GM23338 (cell line): ENCODE measurements at regions not wholly inside any gene's neighbourhood (a gene's known extent, or its start where the extent isn't known, plus 50 kb on each side); places are given as distances from the start of the nearest gene placed in this dataset.

Experiments
- ATAC-seq: fragments of 200-7000 bp; cut with Tn5 transposase; 3 replicates; pipeline ENCODE4 v1.9.1; 2020
- DNase-seq: peaks from one replicate; pipeline ENCODE4 v3.0.0-alpha.2; 2015; ENCODE audit warnings: low spot score
- H2AFZ ChIP-seq: fragments of 200-600 bp; sonication (generic); 2 replicates; pipeline ENCODE4 v1.8.0; 2016; ENCODE audit warnings: antibody characterized with exemption, mild to moderate bottlenecking, moderate library complexity
- H3F3A ChIP-seq: fragments of 200-600 bp; sonication (generic); replicated peaks from 2 replicates; pipeline ENCODE4 v1.8.0; 2017; ENCODE audit warnings: antibody characterized with exemption, mixed run types, low read depth
- H3K27ac ChIP-seq: fragments of 200-600 bp; sonication (generic); 2 replicates; pipeline ENCODE4 v1.6.1; 2016; ENCODE audit warnings: low read depth
- H3K27me3 ChIP-seq: fragments of 200-600 bp; sonication (generic); 2 replicates; pipeline ENCODE4 v1.8.0; 2016; ENCODE audit warnings: mild to moderate bottlenecking, mixed run types, moderate library complexity; ENCODE audit not compliant: insufficient read depth
- H3K36me3 ChIP-seq: fragments of 200-600 bp; sonication (generic); 2 replicates; pipeline ENCODE4 v1.8.0; 2016; ENCODE audit warnings: mild to moderate bottlenecking; ENCODE audit not compliant: insufficient read depth
- H3K4me1 ChIP-seq: fragments of 200-600 bp; sonication (generic); 2 replicates; pipeline ENCODE4 v1.8.0; 2016; ENCODE audit warnings: mild to moderate bottlenecking, moderate library complexity; ENCODE audit not compliant: insufficient read depth
- H3K4me2 ChIP-seq: fragments of 200-600 bp; sonication (generic); 2 replicates; pipeline ENCODE4 v1.7.1; 2017; ENCODE audit warnings: mixed run types
- H3K4me3 ChIP-seq: fragments of 200-600 bp; sonication (generic); 2 replicates; pipeline ENCODE4 v1.6.1; 2016; ENCODE audit warnings: mixed run types
- H3K79me2 ChIP-seq: fragments of 200-600 bp; sonication (generic); replicated peaks from 2 replicates; pipeline ENCODE4 v1.8.0; 2017; ENCODE audit warnings: mild to moderate bottlenecking; ENCODE audit not compliant: insufficient read depth
- H3K9me2 ChIP-seq: fragments of 200-600 bp; sonication (generic); 2 replicates; pipeline ENCODE4 v1.8.0; 2017; ENCODE audit not compliant: insufficient read depth
- H4K20me1 ChIP-seq: fragments of 200-600 bp; sonication (generic); replicated peaks from 2 replicates; pipeline ENCODE4 v1.8.0; 2017; ENCODE audit warnings: mild to moderate bottlenecking; ENCODE audit not compliant: insufficient read depth
- H3K27ac Mint-ChIP-seq: 2 replicates; pipeline ENCODE4 v1.8.0; 2020; ENCODE audit warnings: inconsistent platforms, mild to moderate bottlenecking, moderate library complexity, mixed read lengths
- H3K27me3 Mint-ChIP-seq: 3 replicates; pipeline ENCODE4 v1.8.0; 2022; ENCODE audit warnings: low read depth, mild to moderate bottlenecking, moderate library complexity, mixed read lengths, inconsistent platforms; ENCODE audit not compliant: insufficient read depth, poor library complexity
- H3K36me3 Mint-ChIP-seq: 3 replicates; pipeline ENCODE4 v1.8.0; 2021; ENCODE audit warnings: low read depth, mild to moderate bottlenecking, inconsistent platforms, moderate library complexity, mixed read lengths
- H3K4me1 Mint-ChIP-seq: 3 replicates; pipeline ENCODE4 v1.8.0; 2020; ENCODE audit warnings: mild to moderate bottlenecking, inconsistent platforms, mixed read lengths
- H3K4me3 Mint-ChIP-seq: 3 replicates; pipeline ENCODE4 v1.8.0; 2021; ENCODE audit warnings: moderate library complexity, mild to moderate bottlenecking, inconsistent platforms, mixed read lengths
- H3K9me3 Mint-ChIP-seq: 3 replicates; pipeline ENCODE4 v1.8.0; 2020; ENCODE audit warnings: moderate library complexity, mild to moderate bottlenecking, inconsistent platforms, mixed read lengths
- CREB1 ChIP-seq: fragments of 250-450 bp; sonication (Bioruptor Pico); IDR thresholded peaks from 2 replicates; pipeline ENCODE4 v1.5.0; 2020; ENCODE audit warnings: low read depth, mild to moderate bottlenecking, moderate library complexity
- EZH2 ChIP-seq: fragments of 200-600 bp; sonication (generic); IDR thresholded peaks from one replicate; pipeline ENCODE4 v1.8.0; 2017; ENCODE audit warnings: antibody characterized with exemption, mild to moderate bottlenecking, low read depth; ENCODE audit not compliant: unreplicated experiment
- EZH2phosphoT487 ChIP-seq: fragments of 200-600 bp; sonication (generic); IDR thresholded peaks from one replicate; pipeline ENCODE4 v1.8.1; 2018; ENCODE audit warnings: antibody characterized with exemption; ENCODE audit not compliant: unreplicated experiment
- JUNB ChIP-seq: IDR thresholded peaks from one replicate; pipeline ENCODE4 v1.6.1; 2016; ENCODE audit warnings: antibody characterized with exemption; ENCODE audit not compliant: unreplicated experiment
- NANOG ChIP-seq: IDR thresholded peaks from 2 replicates; pipeline ENCODE4 v1.6.1; 2016; ENCODE audit warnings: antibody characterized with exemption, borderline replicate concordance
- POLR2AphosphoS5 ChIP-seq: IDR thresholded peaks from 2 replicates; pipeline ENCODE4 v1.6.1; 2016; ENCODE audit warnings: antibody characterized with exemption, low read depth
- REST ChIP-seq: IDR thresholded peaks from one replicate; pipeline ENCODE4 v1.6.1; 2018; ENCODE audit warnings: antibody characterized with exemption; ENCODE audit not compliant: unreplicated experiment
- ZNF114 ChIP-seq: fragments of 250-450 bp; sonication (Bioruptor Pico); IDR thresholded peaks from 2 replicates; pipeline ENCODE4 v1.5.0; 2020; ENCODE audit warnings: mild to moderate bottlenecking, moderate library complexity
- ZNF331 ChIP-seq: fragments of 250-450 bp; sonication (Bioruptor Pico); IDR thresholded peaks from 2 replicates; pipeline ENCODE4 v1.5.0; 2020; ENCODE audit warnings: low read depth, mild to moderate bottlenecking, moderate library complexity
- TF ChIP-seq, protein P1 (sequence below): IDR thresholded peaks from 2 replicates; pipeline ENCODE4 v1.6.1; 2016; ENCODE audit warnings: antibody characterized with exemption

DNA sequence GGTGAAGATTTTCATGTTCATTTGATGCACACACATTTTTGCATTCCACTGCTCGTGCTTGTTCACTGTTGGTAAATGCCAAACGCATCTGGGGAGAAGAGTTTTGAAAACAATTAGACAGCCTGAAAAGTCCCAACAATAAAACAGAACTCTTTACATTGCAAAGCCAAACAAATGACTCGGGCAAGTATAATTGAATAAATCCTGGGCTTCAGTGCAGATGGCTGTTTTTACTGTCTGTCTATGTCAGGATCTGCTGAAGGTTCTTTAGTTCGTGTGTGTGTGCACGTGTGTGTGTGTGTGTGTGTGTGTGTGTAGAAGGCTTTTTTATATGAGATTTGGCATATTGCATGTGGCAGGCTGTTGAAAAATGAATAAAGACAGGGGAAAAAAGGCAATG is 277.5 kb upstream of the CDIN1 start:
- DNase-seq, result no peak
- no peaks in the 10 kb centered on the region for H3K27me3 ChIP-seq
- no peaks in the 10 kb centered on the region for H3K36me3 ChIP-seq
- no peak for TF ChIP-seq ZNF331 (CRISPR knock-in tag)
- no peak for TF ChIP-seq NANOG
- H3K79me2 ChIP-seq, result no peaks in the 10 kb centered on the region
- no peak overlapping the region for H3K4me2 ChIP-seq
- H3K4me1 Mint-ChIP-seq, result peaks cover 4% of the 10 kb centered on the region; the same call in 1 of the 3 replicates
- H3K4me1 ChIP-seq, result no peaks in the 10 kb centered on the region
- no peak overlapping the region for H3K27ac Mint-ChIP-seq
- no peak overlapping the region for H3K4me3 ChIP-seq
- H3K4me3 Mint-ChIP-seq, result no peak overlapping the region
- no peaks in the 10 kb centered on the region for H3F3A ChIP-seq
- H3K9me3 Mint-ChIP-seq, result no peaks in the 10 kb centered on the region
- H3K27ac ChIP-seq, result no peak overlapping the region
- no peaks in the 10 kb centered on the region for H3K9me2 ChIP-seq
- H4K20me1 ChIP-seq, result no peaks in the 10 kb centered on the region
- ATAC-seq, result no peak
- H2AFZ ChIP-seq, result no peak overlapping the region
- H3K36me3 Mint-ChIP-seq, result no peaks in the 10 kb centered on the region
- H3K27me3 Mint-ChIP-seq, result no peaks in the 10 kb centered on the region

DNA sequence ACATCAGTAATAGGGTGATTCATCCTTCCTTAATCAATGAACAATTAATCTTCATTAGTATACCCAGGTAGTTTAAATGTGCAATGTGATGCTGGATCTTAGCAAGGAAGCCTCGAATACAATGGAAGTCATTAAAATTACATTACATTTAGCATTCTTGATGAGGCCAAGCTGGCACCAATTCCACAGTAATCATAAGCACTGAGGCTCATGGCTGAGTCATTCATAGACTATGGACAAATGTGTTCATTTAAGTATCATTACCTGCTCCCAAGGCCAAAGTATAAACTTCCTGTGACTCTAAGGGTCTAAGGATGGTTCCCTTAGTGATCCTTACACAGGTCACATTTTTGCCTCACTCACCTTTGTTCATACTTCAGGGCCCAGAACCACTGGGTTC is 266.4 kb upstream of the CDIN1 start:
- no peak overlapping the region for H3K4me3 ChIP-seq
- no peaks in the 10 kb centered on the region for H3K27me3 ChIP-seq
- no peaks in the 10 kb centered on the region for H4K20me1 ChIP-seq
- DNase-seq (no peak), ATAC-seq (no peak)
- Mint-ChIP-seq H3K27me3 (no peaks in the 10 kb centered on the region), H3K27ac (no peak overlapping the region), H3K9me3 (no peaks in the 10 kb centered on the region; the same call in 2 of the 3 replicates), H3K4me3 (no peak overlapping the region), H3K4me1 (no peaks in the 10 kb centered on the region), H3K36me3 (no peaks in the 10 kb centered on the region)
- no peaks in the 10 kb centered on the region for H3K9me2 ChIP-seq
- H3K27ac ChIP-seq, result no peak overlapping the region
- no peaks in the 10 kb centered on the region for H3K4me1 ChIP-seq
- no peak overlapping the region for H2AFZ ChIP-seq
- no peaks in the 10 kb centered on the region for H3K36me3 ChIP-seq
- no peak for TF ChIP-seq NANOG
- TF ChIP-seq CREB1, result no peak
- no peak for TF ChIP-seq EZH2phosphoT487
- no peak for TF ChIP-seq ZNF114
- no peak for TF ChIP-seq JUNB
- TF ChIP-seq, protein P1, sequence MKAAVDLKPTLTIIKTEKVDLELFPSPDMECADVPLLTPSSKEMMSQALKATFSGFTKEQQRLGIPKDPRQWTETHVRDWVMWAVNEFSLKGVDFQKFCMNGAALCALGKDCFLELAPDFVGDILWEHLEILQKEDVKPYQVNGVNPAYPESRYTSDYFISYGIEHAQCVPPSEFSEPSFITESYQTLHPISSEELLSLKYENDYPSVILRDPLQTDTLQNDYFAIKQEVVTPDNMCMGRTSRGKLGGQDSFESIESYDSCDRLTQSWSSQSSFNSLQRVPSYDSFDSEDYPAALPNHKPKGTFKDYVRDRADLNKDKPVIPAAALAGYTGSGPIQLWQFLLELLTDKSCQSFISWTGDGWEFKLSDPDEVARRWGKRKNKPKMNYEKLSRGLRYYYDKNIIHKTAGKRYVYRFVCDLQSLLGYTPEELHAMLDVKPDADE, result no peak
- TF ChIP-seq POLR2AphosphoS5, result no peak
- no peak for TF ChIP-seq EZH2
- TF ChIP-seq REST, result no peak
- TF ChIP-seq ZNF331 (CRISPR knock-in tag), result no peak
- no peaks in the 10 kb centered on the region for H3K79me2 ChIP-seq
- no peaks in the 10 kb centered on the region for H3F3A ChIP-seq
- no peak overlapping the region for H3K4me2 ChIP-seq
